Ovary (tissue), 7 donors: ENCODE measurements at regions not wholly inside any gene's neighbourhood (a gene's known extent, or its start where the extent isn't known, plus 50 kb on each side); places are given as distances from the start of the nearest gene placed in this dataset.
A peak's percentile ranks its signal among the peaks of the same experiment; 100 is the strongest.

ENCODE experiments used
- DNase-seq, 5 donors: peaks; one replicate each; pipeline ENCODE4 v3.0.0-alpha.2; 2019 to 2020
- H3K27ac ChIP-seq, 2 donors: fragments of 200-600 bp; one replicate each; pipeline versions ENCODE4 v1.5.1 to v1.8.0; 2019 to 2022
- H3K27me3 ChIP-seq: fragments of 200-600 bp; one replicate; pipeline ENCODE4 v1.8.0; 2022
- H3K36me3 ChIP-seq: fragments of 200-600 bp; sonication (generic); one replicate; pipeline ENCODE4 v1.5.1; 2019
- H3K4me1 ChIP-seq: one replicate; pipeline ENCODE4 v1.8.1; 2013; ENCODE audit warnings: mild to moderate bottlenecking, moderate library complexity; ENCODE audit not compliant: insufficient read depth
- H3K4me3 ChIP-seq: fragments of 200-600 bp; sonication (generic); one replicate; pipeline ENCODE4 v1.5.1; 2017
- H3K9me3 ChIP-seq, 2 donors: fragments of 200-600 bp in 1 of 2; sonication (generic) in 1 of 2; one replicate each; pipeline versions ENCODE4 v1.5.1 to v1.8.1; 2013 to 2019; ENCODE audit warnings: mild to moderate bottlenecking in 1 of 2, moderate library complexity in 1 of 2
- EP300 ChIP-seq: sonication (generic); formaldehyde crosslinking; IDR thresholded peaks from one replicate; pipeline ENCODE4 v1.6.1; 2017; ENCODE audit warnings: antibody characterized with exemption
- POLR2A ChIP-seq: fragments of 450-650 bp; IDR thresholded peaks from one replicate; pipeline ENCODE4 v1.6.1; 2017; ENCODE audit warnings: antibody characterized with exemption, mild to moderate bottlenecking, moderate library complexity
- WGBS, 3 donors: extraction: QIAGEN DNeasy Blood & Tissue Kit in 1 of 3; methylation state at CpG; one replicate each; pipeline versions ENCODE4 v1.1.5 to v1.1.7; 2013 to 2017; 5-methylcytosine and 5-hydroxymethylcytosine counted together
- intact Hi-C, 4 donors: fragments of 100-400 bp; cut with DNase I; formaldehyde crosslinking; loops; one replicate each; pipeline versions ENCODE4 v1.11.0 to v1.15.1; 2022 to 2023
- TF ChIP-seq, protein P1 (sequence below), 3 donors: fragments of 450-650 bp in 2 of 3; fragments of 200-600 bp in 1 of 3; IDR thresholded peaks; one replicate each; pipeline versions ENCODE4 v1.5.1 to v1.8.0; 2016 to 2022; ENCODE audit warnings: antibody characterized with exemption in 3 of 3, mild to moderate bottlenecking in 1 of 3
- donor health status: DM: no; HTN: no; CAD: no; lungs with moderate emphysema.
- donor health status: DM: no; HTN: no; CAD: no.
- donor health status: Bipolar disorder and iron deficiency.
- donor health status: DM: no; HTN: no; CAD: no.
- donor health status: DM: yes; HTN: yes; CAD: no.

DNA sequence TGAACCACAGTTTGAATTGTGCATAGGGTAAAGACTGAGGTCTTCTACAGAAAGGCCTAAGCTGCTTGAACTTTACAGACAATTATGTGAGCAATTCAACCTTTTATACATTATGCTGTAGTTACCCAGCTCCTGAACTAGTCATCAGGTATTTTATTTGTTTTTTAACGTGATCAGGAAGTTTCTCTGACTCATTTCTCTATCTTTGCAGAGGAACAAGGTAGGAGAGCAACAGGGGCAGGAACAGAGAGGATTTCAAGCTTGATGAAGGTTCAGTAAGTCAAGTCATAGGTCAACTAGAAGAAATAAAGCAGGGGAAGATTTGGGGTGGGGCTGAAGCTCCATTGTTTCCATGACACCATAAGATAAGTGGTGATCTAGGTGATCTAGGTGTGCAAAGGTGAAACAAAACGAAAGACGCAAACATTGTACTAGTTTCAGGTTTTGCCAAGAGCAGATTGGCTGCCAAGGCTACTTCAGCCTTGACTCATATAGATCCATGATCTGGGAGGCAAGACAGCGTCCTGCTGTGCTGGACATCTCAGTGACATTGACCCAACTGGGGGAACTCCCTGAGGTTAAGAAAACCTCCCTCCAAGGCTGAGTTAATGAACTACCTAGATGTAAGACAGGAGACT lies 198.1 kb downstream of the DAD1 start:
- no peak for DNase-seq
- no peaks in the 10 kb centered on the region for H3K9me3 ChIP-seq
- no peaks in the 10 kb centered on the region for H3K36me3 ChIP-seq
- 45 to 54% (median 46%) methylated on average over 4 of the region's 4 CpGs for WGBS, 3 donors
- H3K27me3 ChIP-seq: no peaks in the 10 kb centered on the region
- intact Hi-C loops: loop anchor here in 3 of 4 donors (5.0 kb wide), 2 partner anchors 81 to 161 kb away; no protein-coding TSS in a partner anchor
- TF ChIP-seq, protein P1, sequence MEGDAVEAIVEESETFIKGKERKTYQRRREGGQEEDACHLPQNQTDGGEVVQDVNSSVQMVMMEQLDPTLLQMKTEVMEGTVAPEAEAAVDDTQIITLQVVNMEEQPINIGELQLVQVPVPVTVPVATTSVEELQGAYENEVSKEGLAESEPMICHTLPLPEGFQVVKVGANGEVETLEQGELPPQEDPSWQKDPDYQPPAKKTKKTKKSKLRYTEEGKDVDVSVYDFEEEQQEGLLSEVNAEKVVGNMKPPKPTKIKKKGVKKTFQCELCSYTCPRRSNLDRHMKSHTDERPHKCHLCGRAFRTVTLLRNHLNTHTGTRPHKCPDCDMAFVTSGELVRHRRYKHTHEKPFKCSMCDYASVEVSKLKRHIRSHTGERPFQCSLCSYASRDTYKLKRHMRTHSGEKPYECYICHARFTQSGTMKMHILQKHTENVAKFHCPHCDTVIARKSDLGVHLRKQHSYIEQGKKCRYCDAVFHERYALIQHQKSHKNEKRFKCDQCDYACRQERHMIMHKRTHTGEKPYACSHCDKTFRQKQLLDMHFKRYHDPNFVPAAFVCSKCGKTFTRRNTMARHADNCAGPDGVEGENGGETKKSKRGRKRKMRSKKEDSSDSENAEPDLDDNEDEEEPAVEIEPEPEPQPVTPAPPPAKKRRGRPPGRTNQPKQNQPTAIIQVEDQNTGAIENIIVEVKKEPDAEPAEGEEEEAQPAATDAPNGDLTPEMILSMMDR (IDR thresholded peaks at IDR 0.05): no peak
- TF ChIP-seq EP300: no peak
- TF ChIP-seq POLR2A: no peak
- H3K27ac ChIP-seq: no peak overlapping the region
- H3K4me3 ChIP-seq: no peak overlapping the region
- no peaks in the 10 kb centered on the region for H3K4me1 ChIP-seq

DNA sequence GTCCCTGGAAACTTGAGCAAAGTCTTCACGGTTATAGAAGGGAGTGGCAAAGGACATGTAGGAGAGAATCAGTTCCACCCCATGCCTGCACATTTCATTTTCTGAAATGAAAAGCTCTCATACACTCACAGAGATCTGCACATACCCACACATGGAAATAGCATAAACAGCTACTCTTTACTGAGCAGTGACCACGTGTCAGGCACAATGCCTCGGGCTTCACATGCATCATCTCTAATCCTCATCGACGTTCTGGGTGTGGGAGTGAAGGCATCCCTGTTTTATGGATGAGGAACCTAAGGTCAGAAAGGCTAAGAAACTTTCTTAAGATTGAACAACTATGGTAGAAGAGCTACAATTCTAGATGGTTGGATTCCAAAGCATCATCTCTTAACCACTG lies 198.8 kb downstream of the DAD1 start:
- H3K4me1 ChIP-seq: no peaks in the 10 kb centered on the region
- H3K4me3 ChIP-seq: no peak overlapping the region
- no peaks in the 10 kb centered on the region for H3K9me3 ChIP-seq
- intact Hi-C loops: loop anchor here in 3 of 4 donors (5.0 kb wide), 2 partner anchors 82 to 162 kb away; no protein-coding TSS in a partner anchor
- H3K27me3 ChIP-seq: no peaks in the 10 kb centered on the region
- no peak for DNase-seq
- WGBS, 3 donors: 46 to 61% (median 54%) methylated on average over 5 of the region's 5 CpGs
- no peak overlapping the region for H3K27ac ChIP-seq
- H3K36me3 ChIP-seq: no peaks in the 10 kb centered on the region
- TF ChIP-seq EP300 (no peak), POLR2A (no peak)
- TF ChIP-seq, protein P1 (IDR thresholded peaks at IDR 0.05): no peak

DNA sequence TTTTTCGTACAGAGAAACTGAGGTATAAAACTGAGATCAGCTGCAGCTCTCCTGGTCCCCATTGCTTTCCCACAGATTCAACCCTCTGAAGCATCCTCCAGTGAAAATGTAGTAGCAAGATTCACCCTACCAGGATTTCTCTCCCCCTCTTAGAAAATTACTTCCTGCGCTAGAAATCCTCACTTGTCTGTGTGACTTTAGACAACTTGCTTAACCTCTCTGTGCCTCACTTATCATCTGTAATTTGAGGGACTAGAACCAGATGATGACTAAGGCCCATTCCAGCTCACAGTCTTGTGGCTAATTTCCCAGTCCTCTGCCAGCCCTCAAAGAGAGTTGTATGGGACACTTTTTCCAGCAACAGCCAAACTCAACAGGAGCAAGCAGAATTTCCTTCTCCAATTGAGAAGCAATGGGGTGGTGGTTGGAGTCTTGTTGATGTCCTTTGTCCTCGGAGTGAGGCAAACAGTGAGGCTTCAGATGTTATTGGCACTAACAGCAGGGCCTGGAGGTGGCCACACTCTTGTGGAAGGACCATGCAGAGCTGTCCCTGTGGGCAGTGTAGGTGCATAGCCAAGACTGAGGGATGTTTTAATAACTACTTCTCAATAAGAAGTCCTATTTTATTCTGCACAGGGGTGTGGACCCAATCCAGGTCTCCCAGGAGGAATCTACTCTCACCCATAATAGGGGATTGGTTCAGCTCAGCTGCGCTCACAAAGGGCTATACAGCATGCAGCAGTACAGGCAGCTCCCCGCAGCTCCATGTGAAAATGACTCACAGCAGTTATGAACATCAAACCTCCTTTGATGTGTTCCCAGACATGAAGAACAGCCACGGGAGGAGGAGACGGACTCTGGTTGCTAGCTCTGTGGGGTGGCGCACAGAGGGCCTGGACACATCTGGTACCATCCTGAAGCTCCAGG lies 200.1 kb downstream of the DAD1 start:
- Histone ChIP-seq H3K27ac (no peak overlapping the region), H3K4me3 (no peak overlapping the region), H3K4me1 (no peaks in the 10 kb centered on the region), H3K27me3 (no peaks in the 10 kb centered on the region), H3K36me3 (no peaks in the 10 kb centered on the region), H3K9me3 (no peaks in the 10 kb centered on the region)
- TF ChIP-seq POLR2A (no peak), EP300 (no peak)
- TF ChIP-seq, protein P1 (IDR thresholded peaks at IDR 0.05): no peak
- DNase-seq: no peak
- intact Hi-C loops: loop anchor here in 2 of 4 donors (5.0 kb wide), 2 partner anchors 83 to 158 kb away; no protein-coding TSS in a partner anchor
- WGBS, 3 donors: 78 to 81% (median 80%) methylated on average over 8 of the region's 8 CpGs

DNA sequence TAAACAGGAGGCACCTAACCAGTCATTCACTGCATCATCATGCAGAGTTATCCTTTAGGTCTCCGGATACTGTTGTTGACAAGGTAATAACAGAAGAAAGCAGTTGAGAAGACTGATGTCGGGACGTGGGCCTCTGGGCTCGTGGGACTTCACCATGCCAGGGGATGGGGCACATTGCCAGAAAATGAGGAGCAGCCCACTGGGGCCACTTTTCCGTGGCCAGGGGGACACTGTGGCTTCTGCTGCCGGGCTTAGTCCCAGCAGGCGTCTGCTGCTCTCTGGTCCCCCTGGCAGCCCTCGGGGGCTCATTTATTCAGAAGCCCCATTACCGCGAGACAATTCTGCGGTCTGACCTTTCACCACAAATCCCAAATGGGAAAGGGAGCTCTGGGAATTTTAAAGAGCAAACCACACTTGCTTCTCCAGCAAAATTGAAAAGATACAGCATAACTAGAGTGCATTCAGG lies 201.2 kb downstream of the DAD1 start:
- intact Hi-C loops: loop anchor here in 2 of 4 donors (5.0 kb wide), 2 partner anchors 84 to 159 kb away; no protein-coding TSS in a partner anchor
- Histone ChIP-seq H3K27ac (no peak overlapping the region), H3K9me3 (no peaks in the 10 kb centered on the region), H3K4me3 (no peak overlapping the region), H3K36me3 (no peaks in the 10 kb centered on the region), H3K27me3 (no peaks in the 10 kb centered on the region), H3K4me1 (no peaks in the 10 kb centered on the region)
- peak in 3 of 5 donors; percentile 22 to 35 (median 25) for DNase-seq
- WGBS, 3 donors: 32 to 61% (median 42%) methylated on average over 11 of the region's 11 CpGs
- TF ChIP-seq POLR2A: no peak
- TF ChIP-seq, protein P1 (IDR thresholded peaks at IDR 0.05): peak in 1 of 3 donors; percentile 10
- no peak for TF ChIP-seq EP300
